UCSD-AML1 (cell line): ENCODE measurements at regions not wholly inside any gene's neighbourhood (a gene's known extent, or its start where the extent isn't known, plus 50 kb on each side); places are given as distances from the start of the nearest gene placed in this dataset.

Experiments
- DNase-seq: peaks from one replicate; lab custom pipeline; 2025; ENCODE audit not compliant: unreplicated experiment; lab: John Stamatoyannopoulos, UW

DNA sequence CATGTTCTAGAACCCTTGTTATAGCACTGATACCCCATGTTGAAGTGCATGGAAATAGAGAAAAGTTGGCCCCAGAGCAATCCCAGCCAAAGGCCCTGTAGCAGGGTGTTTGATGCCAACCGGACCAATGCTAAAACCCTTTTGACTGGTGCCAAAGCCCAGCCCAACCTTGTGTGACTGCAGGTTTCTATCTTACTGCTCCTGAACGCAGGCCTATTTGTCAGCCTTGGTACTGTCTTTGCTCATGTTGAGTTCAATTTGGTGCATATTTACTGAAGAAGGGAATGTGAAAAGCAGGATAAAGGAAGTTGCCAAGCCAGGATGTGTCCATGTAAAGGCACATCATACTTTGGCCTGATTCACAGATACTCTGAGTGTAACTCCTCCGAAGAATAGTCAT lies 51.7 kb upstream of the NFASC start:
- DNase-seq, result no peak

DNA sequence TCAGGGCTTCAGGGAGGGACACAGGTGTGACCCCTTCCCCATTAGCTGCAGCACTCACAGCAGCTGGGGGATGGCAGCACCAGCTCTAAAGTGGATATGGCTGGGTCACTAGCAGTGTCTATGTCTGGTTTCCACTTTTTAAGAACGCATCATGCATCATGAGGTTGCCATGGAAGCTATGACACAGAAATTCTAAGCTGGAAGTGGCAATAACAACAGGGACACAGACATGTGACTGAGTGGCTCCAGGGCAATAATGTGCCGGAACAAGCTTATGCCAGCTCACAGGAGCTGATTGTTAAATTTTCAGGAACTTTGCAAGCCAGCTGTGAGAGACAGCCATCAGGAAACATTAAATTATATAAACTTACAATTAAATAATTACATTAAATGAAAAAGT lies 51.2 kb upstream of the NFASC start:
- DNase-seq, result no peak
